HG03159 (cell line): ENCODE measurements at regions not wholly inside any gene's neighbourhood (a gene's known extent, or its start where the extent isn't known, plus 50 kb on each side); places are given as distances from the start of the nearest gene placed in this dataset.
"Not testable (repeated sequence)": the region's sequence is repeated elsewhere in the genome, so short reads cannot be mapped to it uniquely, and the experiment has no call there.

ENCODE experiments used
- ATAC-seq: cut with Tn5 transposase; IDR thresholded peaks from one replicate; pipeline ENCODE4 v1.9.1; 2021; ENCODE audit warnings: mild to moderate bottlenecking, moderate library complexity; ENCODE audit not compliant: unreplicated experiment

DNA sequence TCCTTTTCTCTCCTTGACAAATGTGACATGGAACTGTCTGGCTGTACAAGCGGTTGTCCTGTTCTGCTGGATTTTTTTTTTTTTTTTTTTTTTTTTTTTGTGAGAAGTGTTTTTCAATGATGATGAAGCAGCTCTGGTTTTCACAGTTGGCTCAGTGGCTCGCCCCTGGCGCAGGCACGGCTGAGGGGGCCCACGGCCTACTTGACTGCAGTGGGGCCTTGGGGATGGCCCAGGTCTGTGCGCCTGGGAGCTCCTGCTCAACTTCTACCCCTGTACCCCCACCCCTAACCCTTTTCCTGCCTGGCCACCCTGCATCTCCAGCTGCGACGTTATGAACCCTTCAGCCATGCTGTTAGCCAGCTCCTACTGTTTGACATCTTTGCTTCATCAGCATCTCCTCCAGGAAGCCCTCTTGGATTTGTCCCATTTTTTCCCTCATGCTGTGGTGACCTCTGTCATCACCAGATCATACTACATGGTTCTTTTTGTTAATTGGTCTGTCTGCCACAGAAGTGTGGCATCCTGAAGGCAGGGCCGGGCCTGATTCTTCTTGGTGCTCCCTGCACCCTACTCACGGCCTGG, 167.9 kb downstream of the INHBB start:
- no peak for ATAC-seq

DNA sequence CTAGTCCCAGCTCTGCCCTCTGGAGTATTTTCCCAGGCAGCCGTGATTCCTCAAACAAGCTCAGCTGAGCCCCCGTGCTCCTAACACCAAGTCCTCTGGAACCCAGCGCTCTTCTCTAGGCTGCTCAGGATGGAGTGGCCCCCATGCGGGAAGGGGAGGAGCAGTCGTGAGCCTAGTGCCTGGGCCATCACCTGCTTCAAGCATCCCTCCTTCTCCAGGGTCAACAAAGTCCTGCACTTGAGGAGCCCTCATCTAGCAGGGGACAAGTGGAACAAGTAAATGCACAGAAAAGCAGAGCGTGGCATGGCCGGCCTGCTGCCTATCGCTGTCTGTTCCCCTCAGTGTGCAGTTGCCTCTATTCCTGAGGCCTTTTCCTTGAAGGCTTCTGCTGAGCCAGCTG, 168.6 kb downstream of the INHBB start:
- ATAC-seq = no peak

DNA sequence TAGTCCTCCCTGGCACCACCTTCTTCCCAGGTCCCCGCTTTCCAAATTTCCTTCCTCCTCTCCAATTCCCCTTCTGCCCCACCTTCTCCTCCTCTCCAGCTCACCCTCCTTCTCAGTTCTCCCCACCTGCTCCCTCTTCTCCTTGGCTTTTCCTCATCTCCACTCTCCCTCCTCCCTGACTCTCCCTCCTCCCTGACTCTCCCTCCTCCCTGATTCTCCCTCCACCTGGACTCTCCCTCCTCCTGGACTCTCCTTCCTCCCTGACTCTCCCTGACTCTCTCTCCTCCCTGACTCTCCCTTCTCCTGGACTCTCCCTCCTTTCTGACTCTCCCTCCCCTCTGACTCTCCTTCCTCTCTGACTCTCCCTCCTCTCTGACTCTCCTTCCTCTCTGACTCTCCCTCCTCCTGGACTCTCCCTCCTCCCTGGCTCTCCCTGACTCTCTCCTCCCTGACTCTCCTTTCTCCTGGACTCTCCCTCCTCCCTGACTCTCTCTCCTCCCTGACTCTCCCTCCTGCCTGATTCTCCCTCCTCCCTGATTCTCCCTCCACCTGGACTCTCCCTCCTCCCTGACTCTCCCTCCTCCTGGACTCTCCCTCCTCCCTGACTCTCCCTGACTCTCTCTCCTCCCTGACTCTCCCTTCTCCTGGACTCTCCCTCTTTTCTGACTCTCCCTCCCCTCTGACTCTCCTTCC, 169.3 kb downstream of the INHBB start:
- not testable (repeated sequence) for ATAC-seq

DNA sequence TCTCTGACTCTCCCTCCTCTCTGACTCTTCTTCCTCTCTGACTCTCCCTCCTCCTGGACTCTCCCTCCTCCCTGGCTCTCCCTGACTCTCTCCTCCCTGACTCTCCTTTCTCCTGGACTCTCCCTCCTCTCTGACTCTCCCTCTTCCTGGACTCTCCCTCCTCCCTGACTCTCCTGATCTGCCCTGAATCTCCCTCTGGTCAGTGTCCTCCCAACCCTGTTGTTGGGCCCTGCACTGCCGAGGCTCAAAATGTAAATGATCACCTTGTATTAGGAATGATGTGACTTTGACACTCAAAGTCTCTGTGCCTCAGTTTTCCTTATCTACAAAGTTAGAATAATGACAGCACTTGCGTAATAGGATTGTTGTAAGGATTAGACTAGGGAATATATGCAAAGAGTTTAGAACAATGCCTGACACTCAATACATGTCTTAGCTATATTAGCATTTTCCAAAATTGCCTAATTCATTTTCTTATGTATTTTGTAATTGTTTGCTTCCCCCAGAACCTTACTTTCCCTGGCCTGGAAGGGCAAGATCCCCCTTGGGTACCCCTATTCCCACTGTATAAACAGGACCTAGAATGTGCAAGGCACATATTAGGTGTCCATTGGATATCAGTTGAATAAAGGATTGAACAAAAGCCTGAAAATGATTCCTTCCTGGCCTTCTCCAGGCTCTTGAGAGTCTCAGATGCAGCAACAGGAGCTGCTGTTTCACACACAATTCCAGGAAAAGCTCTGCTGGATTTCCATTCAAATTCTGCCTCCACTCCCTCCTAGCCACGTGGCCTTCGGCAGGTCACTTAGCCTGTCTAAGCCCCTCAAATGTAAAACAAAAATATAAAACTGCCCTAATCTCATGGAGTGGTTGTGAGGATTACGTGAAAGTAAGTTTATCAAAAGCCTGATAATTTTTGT, 170.1 kb downstream of the INHBB start:
- ATAC-seq = no peak

DNA sequence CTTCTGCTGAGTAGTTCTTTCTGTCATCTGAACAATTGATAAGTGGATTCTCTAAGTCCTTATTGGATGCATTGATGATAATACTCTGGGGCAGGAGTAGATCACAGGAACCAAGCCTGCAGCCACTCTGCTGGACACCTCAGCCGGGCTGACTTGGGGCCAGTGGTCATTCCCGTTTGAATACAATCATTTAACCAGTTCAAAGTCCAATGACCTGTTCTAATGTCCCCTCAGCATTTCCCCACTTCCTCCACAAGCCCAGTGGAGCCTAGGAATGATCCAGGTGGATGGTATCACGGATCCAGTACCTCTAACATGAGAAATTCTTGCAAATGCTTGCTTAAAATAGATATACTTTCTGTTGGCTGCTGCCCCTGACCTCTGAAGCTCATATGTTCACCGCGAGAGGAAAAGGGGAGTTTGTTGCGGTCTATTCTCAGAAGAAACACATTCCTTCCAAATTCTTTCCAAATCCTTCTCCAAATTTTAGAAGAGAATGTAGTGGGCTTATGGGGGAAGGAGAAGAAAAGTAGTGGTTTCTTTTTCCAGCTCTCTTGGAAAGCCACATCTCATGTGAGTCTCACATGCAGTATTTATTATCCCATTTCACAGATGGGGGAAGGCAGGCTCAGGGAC, 170.9 kb downstream of the INHBB start:
- ATAC-seq = no peak

DNA sequence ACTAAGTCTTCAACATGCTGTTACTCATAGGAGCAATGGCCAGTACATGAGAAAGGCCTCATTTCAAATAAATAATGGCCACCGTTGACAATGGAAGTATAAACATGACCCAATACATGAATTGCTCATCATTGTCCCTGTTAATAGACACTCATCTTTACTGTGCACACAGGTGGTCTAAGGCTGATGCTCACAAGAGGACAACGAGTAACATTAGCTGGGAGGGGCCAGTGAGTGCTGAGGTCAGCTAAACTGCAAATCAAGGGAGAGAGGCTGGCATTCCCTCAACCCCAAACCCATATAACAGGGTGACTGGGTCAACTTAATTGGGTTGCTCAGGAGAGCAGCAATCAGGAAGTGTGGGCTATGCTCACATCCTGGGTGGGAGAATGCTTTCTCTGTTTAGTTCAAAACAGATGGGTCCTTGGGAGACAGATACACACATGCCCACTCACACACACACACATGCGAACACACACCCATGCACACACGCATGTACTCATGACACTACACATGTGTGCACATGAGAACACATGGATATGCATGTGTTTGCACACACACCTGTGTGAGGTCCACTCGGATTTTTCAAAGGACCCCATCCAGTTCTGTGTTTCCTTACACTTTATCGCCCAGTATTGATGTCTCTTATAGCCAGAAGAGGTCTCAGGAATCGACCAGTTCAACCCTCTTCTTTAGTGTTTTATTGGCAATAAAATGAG, 172.0 kb downstream of the INHBB start:
- no peak for ATAC-seq

DNA sequence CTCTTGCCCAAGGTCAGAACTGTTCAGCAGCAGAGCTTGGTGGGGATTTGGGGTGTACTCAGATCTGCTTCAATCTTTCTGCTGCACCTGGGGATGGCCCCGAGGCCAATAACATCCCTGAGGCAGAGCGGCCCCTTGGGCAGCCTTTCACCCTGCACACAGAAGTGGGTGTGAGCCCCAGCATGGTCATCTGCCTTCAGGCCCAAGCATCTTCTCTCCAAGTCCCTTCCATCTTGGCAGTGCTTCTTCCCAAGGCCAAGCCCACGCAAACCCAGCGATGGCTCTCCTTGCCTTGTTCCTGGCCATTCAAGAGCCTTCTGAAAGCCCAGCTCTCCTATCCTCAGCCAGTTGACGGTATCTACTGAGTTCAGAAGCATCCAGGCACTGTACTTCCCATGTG, 172.9 kb downstream of the INHBB start:
- no peak for ATAC-seq

DNA sequence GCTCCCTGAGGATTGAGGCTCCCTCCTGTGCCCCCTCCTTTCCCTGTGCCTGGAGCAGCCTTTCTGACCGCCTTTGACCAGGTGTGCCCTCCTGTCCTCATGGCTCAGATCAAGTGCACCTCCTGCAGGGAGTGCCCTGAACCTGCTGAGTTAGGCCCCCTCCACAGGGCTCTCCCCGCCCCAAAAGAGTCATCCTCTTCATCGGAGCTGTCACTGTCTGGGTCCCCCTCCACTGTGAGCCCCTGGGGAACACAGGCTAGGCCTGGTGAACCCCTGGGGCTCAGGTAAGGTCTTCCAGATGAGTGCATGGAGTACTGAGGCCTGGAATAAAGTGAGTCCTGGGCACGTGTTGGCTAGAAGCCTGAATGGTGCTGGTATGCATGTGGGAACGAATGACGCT, 173.5 kb downstream of the INHBB start:
- no peak for ATAC-seq

DNA sequence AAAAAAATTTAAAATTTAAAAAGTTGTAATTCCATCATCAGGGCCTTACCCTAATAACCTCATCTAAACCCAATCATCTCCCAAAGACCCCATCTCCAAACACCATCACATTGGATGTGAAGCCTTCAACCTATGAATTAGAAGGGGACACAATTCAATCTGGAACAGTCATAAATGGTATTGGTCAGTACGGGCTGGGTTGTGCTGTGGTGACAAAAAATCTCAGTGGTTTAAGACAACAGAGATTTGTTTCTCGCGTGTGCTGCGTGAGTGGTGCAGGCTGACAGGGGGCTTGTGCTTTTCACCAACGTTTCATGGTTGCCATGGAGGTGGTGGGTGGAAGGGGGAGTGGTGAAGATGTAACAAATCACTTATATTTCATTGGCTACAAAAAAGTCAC, 174.5 kb downstream of the INHBB start:
- no peak for ATAC-seq

DNA sequence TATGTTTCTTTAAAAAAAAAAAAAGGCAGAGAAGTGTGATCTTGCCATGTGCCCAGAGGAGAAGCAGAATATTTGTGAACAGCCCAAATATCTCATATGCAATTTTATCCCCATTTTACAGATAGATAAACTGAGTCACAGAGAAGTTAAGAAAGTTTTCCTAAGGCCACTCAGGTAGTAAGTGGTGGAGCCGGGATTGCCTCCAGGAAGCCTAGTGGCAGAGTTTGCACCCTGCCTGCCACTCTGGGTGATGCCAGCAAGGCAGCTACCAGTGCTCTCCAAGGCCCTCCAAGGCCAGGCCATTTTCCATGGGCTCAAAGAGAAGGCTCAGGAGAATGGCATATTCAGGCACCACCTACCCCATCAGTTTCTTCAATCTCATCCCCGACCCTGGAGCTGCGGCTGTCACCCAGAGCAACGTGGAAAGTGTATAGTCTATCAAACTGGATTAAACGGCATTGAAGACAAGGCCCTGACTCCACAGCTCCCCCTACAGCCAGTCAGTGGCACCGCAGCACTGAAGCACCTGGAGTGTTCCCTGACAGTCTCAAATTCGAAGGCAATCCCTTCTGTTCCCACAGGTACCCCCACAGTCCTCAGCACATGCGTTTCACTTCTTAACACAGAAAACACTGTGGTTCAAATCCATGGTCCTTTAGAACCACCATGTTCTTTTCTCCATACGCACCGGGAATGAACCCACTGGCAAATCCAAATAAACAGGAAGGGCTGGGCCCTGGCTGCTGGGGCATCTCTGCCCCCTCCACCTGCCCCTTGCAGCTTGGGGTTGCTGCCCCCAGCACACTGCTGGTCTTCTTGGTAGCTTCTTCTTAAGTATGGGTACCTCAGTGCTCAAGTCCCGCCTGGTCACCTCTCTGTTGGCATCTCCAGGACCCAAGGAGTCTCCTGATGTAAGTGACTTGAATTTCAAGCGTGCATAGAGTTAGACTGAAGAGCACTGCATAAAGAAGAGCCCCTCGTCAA, 175.3 kb downstream of the INHBB start:
- no peak for ATAC-seq

DNA sequence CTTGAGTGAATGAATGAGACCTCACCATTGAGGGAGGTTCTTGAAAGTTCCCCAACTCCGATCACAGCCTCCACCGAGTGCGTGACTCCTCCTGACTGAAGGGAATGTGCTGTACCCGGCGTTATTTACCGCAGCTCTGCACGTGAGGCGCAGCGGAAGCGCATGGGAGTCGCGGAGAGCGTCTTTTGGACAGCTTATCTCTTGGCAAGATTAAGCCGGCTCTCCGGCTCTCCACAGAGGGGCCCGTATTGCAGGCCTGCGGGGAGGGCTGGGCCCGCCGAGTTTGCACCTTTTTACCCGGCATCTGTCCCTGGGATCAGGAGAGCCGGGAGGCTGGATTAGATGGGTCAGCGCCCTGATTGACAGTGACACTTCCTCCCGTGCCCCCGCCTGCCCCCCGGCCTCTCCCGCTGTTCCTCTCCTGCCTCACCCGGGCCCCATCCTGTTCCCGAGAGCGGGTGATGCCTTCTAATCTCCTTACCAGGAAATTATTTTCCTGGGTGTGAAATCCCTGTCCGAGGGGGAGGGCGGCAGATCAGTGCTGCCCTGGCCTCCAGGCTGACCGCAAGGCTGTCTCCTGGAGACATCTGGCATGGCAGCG, 176.3 kb downstream of the INHBB start:
- ATAC-seq = no peak

DNA sequence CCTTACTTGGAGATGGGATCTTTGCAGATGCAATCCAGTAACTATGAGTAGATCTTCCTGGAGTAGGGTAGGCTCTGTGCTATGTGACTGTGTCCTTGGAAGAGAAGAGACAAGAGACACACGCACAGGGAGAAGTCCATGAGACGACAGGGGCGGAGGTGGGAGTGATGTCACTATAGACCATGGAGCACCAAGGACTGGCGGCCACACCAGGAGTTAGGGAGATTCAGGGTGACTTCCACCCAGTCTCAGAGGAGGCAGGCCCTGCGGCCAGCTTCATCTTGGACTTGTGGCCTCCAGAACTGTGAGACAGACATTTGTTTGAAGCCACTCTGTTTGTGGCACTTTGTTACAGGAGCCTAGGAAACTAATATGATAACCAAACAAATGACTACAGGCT, 177.8 kb downstream of the INHBB start:
- no peak for ATAC-seq

DNA sequence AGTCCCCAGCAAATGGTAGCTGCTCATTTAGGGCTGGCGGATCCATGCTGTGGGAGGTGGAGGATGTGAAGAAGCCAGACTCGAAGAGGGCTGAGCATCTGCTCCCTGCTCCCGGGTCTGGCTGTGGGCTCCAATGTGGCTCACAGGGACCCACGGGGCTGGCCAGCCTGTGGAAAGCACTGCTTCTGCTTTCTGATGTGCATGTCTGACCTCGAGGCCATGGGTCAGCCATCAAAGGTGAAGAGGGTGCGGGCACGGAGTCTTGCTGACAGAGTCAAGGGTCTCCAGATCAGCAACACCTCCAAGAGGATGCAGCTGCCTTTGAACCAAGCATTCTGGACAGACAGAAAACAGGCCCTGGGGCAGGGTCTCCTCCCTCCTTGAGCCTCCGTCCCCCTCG, 178.2 kb downstream of the INHBB start:
- ATAC-seq = no peak

DNA sequence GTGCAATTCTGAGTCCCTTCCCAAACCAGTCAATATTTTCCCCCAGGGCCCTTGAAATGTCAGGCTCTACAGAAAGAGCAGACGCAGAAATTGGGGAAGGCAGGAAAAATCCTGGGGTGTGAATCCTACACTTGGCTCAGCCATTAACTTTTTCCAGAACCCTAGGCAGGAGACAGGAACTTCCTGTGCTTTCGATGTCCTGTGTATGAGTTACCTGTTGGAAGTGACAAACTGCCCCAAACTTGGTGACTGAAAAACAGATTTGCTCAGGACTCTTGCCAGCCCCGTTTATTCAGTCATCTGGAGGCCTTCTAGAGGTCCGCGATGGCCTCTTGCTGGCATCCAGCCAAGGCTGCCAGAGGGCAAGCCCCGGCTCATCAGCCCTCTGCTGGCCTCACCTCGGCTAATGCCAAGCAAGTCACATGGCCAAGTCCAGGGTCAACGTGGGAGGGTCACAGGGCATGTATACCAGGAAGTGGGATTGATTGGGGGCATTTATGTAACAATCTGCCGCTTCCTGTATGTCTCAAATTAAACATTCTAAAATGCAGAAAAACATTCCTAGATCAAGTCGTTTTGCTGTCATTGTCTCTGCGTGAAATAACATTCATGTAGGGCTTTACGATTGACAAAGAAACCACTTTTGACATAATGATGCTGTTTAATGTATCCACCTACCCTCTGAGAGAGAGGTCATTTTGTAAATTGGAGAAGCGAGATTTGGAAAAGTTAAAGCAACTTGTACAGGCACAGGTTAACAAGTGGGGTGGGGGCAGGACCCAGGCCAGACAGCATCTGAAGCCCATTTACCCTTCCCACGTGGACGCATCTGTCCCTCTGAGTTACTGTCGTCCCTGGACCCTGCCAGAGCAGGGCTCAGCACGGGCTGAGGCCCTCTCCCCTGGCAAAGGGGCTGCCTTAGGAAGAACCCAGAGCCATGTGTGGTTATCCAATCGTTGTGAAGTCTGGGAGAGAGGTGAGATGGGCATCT, 179.4 kb downstream of the INHBB start:
- ATAC-seq = no peak

DNA sequence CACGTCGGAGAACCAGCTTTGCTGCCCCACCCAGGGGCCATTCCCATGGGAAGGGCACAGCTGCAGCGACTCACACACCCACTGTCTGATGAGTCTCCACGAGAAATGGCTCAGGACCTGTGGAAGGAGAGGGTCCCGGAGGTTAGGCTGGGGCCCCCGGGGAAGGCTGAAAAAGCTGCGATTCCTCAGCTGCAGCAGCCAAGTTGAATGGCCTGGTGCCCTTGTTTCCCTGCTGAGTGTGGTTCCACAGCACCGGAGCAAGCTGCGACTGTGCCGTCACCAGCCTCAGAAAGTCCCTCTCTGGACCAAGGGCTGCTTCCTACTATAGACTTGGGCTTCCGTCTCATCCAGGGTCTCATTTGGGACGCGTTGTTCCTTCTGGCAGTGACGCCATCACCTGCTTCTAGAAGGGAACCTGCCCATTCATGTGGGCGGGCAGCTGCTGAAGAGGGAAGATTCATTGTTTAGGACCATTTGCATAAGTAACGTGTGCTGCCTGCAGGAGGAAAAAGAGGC, 180.2 kb downstream of the INHBB start:
- ATAC-seq = no peak

DNA sequence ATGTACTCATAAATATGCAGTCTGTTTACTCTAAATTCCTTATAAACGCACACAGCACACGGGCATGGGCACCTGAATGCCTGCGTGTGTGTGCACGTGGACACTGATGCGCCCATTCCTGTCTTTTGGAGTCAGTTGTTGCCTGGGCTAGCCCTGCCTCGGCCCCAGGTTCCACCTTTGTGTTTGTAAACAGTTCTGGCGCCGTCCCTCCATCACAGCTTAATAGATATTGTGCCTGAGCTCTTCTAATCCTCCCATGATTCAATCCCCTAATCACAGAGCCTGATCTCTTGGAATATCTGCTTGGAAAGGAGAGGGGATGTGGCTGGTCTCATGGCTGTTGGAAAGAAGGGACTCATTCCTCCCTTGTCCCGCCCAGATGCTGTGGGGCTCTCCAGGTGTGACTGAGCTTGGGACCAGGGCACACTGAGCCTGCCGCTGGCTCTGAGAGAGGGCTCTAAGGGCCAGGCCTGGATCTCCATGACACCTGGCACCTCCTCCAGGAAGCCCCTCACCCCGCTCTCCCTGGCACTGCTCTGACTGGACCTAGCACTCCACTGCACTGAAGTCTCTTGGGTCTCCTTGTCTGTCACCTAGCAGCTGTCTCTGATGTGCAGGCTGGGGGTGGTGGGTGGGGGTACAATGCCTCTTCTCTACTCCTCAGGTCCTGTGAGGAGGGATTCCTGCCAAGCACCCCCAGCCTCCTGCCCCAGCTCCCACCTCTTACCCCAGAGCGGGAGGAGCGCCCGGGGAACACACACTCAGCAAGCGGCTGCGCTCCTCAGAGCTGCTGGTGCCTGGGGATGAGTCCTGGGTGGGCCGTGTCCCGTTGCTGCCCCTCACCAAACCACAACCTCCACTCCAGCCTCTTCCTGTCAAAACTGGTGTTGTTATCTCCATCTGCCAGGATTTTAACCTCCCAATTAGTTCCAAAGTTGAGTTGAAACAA, 181.3 kb downstream of the INHBB start:
- ATAC-seq = no peak
